COR-L47 (cell line): ENCODE measurements at regions not wholly inside any gene's neighbourhood (a gene's known extent, or its start where the extent isn't known, plus 50 kb on each side); places are given as distances from the start of the nearest gene placed in this dataset.
"Not testable (repeated sequence)": the region's sequence is repeated elsewhere in the genome, so short reads cannot be mapped to it uniquely, and the experiment has no call there.

Experiments used
- DNase-seq: peaks from one replicate; lab custom pipeline; 2025; lab: John Stamatoyannopoulos, UW

DNA sequence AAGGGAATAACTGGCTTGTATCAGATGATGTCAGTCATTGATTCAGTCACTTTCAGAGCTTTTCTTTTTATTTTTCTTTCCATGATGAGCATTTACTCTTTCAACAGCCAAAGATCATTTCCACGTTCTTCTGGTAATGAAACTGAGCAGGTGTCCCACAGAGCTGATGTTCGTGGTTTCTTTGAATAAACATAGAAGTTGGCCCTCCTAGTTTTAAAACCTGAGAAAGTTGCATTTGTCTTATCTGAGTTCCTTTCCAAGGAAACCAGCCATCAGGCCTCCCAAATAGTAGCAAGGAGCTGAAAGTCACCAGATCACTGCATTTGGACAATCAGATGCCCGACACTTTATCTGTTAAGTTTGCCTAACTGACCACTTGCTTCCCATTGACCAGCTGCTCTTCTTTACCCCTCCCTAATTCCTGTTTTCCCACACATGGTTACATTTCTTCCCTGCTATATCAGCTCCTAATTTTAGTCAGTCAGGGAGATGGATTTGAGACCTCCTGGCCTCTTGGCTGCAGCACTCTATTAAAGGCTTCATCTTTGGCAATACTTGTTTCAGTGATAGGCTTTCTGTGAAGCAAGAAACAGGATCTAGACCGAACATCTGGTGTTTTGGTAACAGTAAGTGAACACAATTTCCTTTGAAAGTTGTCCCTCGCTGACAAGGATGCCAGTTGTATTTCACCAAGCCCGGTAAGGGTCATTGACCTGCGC, 420.8 kb downstream of the CHSY3 start:
- DNase-seq: no peak

DNA sequence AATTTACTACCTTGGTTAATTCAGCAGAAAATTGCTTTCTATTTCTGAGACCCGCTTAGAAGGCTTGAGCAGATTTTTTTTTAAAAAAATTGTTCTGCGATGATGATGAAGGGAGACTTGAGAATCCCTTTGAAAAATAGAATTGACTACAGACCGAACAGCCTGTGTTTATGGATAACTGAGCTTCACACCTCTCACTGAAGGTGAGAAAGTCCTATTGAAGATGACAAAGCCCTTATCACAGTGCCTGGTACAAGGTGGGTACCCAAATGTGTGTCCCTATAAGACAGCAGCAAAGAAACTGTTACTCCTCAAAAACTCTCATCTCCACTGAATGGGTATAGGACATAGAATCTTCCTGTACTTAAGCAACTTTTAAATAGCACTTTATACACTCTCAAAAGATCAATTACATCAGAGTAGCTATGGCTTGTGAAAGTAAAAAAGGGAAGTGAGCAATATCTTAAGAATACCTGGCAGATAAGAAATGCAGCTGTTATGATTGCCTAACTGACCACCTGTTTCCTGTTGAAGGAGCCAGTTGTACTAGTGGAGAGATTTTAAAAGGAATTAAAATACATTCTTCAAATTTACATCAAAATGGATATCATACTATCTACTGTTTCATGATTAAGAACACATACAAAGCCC, 419.7 kb downstream of the CHSY3 start:
- DNase-seq: no peak

- no peak for DNase-seq
Observed at GRCh38 chr5:130321931-130322330, 417.7 kb downstream of the CHSY3 start.

DNA sequence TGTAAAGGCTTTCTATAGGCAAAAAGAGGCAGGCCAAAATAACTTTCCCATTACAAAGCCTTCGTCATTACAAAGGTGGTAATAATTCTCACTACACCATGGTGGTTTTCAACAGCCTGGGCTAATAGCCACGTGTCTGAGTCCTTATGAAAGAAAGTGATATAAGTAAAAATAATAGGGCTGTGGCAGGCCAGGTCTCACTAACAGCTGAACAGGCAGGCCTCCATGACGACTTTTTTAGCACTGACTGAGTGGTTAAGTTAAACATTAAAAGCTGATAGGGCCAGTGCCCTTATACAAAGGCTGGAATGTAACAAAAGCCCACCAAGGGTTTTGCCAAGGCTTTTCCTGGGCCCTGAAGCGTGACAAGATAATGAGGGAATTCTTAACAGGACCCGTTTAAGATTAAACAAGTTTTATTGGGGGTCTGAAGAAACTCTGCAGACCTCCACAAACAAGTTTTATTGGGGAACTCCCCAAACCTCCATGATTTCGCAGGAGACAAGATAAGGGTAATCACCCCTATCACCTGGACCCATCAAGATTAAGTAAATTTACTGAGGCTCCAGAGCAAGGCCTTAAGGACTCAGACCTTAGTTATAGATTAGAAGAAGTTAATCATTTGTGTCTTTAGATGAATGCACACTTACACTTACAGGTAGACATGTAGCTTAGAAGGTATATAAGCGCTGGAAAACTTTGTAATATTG, 412.9 kb downstream of the CHSY3 start:
- no peak for DNase-seq

GRCh38 chr5:130295235-130295634, 391.0 kb downstream of the CHSY3 start:
- DNase-seq: no peak

- not testable (repeated sequence) for DNase-seq
Observed at GRCh38 chr5:130294798-130295197, 390.5 kb downstream of the CHSY3 start.

DNA sequence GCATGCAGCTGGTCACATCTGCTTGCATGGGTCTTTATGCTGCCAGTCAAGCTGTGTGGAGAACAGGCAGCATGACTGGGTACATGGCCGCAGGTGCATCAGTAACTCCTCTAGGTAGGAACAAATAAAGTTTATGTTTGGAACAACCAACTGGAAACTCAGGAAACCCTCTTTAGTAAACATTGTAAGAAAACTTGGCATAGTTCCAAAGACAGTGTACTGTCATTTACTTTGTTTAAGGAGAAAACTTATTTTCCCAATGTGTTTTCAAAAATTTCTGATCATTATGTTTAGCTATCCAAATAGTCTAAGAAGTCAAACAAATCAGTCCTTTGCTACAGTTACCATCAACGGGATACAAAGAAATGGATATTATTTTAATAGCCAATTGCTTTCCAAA, 386.0 kb downstream of the CHSY3 start:
- DNase-seq: no peak

DNA sequence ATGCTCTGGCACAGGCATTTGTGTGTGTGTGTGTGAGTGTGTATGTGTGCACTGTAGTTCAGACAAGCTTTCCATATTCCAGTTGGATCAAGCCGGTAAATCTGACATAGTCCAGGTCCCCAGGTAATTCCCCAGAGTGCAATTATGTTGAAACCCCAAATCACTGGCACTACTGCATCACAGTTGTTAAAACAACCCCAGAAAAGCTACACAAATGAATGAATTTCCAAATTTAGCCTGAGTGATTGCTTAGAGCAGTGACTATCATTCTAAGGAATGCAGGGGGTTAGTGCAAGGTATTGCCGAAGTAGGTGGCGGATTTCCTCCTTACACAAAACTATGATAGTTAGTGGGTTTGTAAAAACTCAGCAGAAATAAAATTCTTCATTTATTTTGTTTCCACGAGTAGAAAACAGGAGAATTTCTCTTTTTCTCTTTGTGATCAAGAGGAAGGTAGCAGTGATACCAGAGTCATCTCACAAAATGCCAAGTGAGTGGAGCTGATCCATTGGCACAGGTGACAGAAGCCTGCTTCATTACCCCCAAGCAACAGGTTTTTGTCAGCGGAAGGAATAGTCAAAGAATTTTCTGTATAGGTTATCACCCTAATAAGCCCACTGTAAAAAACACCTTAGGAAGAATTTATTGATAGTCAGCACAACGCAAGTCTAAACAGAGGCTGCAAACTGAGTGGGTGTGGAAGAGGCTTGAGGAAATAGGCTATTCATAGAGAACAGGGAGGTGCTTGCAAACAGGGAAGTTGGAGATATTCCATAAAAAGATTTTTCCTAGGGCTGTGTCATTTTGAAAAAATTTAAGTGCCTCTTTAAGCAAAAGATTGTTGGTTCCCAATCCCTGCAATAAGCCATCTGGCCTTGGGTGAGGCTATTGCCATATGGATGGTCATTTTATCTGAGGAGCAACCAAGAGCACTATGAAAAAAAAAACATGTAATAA, 385.1 kb downstream of the CHSY3 start:
- DNase-seq: no peak

DNA sequence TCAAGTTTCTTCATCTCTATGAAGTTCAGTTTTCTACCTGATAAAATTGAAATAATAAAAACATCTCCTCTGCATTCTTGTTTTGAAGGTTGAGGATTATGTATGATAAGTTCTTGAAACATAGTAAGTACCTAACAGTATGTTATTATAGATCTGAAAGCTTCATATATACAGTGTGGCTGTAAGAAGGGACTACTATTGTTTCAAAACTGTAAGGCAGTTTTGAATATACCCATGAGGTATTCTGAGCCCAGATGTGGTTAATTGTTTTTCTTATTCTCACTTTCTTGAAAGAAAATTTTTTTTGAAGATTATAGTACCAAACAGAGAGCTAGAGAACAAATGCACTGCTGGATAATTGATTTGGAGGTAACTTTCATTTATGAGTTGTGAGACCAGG, 383.2 kb downstream of the CHSY3 start:
- no peak for DNase-seq

- DNase-seq: no peak
Observed at GRCh38 chr5:130286971-130287370, 382.7 kb downstream of the CHSY3 start.

DNA sequence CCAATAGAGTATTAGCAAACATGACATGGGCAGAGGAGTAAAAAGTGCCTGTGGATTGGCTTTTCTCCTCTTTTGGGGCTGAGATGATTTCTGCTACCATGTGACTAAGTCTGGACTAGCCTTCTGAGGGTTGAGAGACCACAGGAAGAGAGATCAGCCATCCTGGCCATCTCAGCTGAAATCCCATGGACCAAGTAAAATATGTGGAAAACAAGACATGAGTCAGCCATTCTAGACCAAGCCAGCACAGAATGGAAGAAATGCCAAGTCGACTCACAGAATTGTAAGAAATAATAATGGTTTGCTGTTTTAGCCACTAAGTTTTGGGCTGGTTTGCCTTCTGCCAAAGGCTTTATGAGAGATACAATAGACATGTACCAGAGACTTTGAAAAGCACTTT, 377.8 kb downstream of the CHSY3 start:
- DNase-seq: no peak

DNA sequence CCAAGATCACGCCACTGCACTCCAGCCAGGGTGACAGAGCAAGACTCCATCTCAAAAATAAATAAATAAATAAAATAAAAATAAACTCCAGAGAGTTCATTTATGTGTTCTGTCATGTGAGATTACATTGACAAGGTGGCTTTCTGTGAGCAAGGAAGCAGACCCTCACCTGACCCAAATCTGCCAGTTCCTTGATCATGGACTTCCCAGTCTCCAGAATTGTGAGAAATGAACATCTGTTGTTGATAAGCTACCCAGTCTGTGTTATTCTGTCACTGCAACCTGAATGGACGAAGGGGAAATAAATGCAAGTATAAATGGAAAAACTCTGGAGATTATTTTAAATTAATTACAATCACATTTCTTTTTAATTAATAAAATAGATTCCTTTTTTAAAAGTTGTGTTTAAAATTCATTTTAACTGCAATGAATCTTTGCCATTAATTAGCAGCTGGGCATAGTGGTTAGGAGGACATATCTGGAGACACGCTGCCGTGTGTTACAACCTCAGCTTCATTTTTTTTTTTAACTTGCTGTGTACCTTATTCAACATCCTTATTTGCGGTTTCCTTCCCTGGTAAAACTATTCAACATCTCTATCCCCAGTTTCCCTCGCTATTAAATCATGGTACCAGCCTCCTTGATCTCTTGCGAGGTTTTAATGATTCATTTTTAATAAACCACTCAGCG, 376.4 kb downstream of the CHSY3 start:
- no peak for DNase-seq

- DNase-seq: no peak
Observed at GRCh38 chr5:130279386-130279785, 375.1 kb downstream of the CHSY3 start.

GRCh38 chr5:130278136-130278535, 373.9 kb downstream of the CHSY3 start:
- DNase-seq: no peak

DNA sequence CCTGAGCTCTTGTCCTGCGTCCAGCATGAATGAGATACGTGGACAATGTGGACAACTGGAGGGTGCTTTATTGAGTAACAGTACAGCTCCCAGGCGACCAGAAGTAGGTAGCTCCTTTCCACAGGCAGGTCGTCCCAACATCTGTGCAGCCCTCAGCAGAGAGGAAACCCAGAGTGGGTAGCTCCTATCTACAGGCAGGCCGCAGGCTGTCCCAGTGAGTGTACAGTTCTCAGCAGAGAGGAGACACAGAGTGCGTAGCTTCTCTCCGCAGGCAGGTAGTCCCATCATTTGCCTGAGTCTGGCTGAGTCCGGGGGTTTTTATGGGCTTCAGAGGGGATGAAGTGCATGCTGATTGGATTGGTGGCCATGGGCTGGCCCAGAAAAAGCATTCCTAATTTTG, 373.3 kb downstream of the CHSY3 start:
- no peak for DNase-seq

DNA sequence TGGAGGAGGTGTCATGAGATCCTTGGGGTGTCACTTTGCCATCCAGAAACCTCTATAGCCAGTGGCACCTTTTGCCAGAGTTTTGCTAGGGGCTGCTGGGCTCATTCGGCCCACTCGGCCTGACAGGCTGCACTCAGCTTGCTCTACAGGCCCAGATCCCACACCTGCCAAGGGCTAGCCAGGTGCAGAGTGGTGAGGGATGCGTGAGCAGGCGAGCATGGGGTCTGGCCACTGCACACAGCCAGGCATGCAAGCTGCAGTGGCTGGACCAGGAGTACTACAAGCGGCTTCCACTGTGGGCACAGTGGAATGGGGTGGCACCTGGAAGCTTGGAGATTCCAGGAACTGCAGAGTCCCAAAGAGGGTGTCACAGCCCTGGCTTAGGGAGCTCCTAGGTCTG, 372.7 kb downstream of the CHSY3 start:
- no peak for DNase-seq

- DNase-seq: no peak
Observed at GRCh38 chr5:130272837-130273236, 368.6 kb downstream of the CHSY3 start.

DNA sequence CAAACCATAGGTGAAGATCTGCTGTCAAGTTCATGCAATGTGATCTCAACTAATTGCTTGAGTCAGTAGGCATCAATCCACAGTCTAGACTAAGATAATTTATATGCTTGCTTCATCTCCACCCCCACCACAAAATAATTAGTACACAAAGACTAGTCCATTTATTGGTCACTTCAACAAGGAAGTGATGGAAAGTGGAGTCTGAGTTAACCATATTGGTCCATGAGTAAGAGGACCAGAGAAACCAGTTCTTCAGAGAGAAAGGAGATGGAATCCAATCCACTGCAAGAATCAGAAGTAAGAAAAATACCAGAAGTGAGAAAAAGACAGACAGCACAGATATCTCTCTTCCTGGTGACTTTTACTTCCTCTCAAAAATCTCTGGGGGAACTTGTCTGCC, 366.5 kb downstream of the CHSY3 start:
- DNase-seq: no peak

DNA sequence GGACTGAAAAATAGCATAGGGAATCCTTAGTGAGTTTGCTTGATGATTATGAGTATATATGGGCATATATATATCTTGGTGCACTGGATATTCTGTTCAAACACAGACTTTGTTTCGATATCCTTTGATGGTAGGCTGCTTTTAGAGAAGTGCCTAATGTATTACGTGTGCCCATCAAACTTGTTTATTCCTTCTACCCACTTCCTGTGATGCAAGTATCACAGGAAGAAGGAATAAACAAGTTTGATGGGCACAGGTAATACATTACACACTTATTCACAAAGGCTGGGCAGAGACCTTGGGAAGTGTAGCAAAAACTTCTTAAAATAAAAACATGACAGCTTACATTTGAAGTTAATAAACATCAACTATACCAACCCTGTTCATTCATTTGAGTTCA, 364.2 kb downstream of the CHSY3 start:
- DNase-seq: no peak

DNA sequence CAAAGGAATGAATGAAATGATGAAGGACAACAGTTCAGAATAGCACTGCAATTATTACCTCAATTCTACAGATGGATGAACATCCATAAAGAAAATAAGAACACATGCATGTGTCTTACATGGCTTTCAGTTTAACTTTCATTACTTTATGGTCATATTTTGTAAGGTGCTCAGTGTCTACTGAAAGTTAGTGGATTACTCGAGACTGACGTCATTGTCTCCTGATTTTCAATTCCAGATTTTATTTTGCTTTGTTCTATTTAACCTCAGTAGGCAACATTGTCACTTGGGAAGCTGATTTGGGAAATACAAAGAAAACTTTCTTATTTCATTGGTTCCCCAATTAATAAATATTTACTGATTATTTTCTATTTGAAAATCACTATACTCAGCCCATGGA, 363.7 kb downstream of the CHSY3 start:
- no peak for DNase-seq

GRCh38 chr5:130260481-130260880, 356.2 kb downstream of the CHSY3 start:
- no peak for DNase-seq

GRCh38 chr5:130251931-130252330, 347.7 kb downstream of the CHSY3 start:
- DNase-seq: no peak
